ENCODE measurements at regions not wholly inside any gene's neighbourhood (a gene's known extent, or its start where the extent isn't known, plus 50 kb on each side); places are given as distances from the start of the nearest gene placed in this dataset.

DNA sequence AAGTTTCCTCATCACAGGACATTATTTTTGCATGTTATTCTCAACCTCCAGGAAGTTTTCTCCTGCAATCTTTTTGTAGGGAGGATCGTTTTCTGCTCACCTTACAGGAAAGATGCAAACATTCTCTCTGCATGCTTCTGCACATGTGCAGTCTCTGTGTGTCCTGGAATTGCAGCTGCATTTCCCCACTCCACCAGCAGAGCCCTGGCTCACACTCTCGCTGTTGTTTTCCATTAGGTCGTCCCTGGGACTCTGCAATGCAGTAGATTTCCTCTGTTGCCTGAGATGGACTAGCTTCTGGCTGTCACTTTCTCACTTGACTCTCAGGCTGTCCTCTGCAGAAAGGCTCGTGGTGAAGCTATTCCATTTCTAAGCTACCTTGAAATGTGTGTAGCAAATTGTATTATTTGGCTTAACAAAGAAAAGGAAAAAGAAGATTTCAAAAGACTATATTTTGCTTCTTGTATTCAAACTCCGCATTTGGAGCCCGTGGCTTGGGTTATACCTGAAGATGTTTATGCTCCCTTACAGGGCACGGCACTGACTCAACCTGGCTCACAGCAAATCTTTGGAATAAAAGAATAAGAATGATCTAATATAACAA, 346.7 kb downstream of the RAD51AP2 start:
- no peaks in the 10 kb centered on the region for H3K9me1 ChIP-seq (ENCODE audit: control insufficient read depth, extremely low read depth, insufficient read depth, low read length)
- H3K27ac ChIP-seq (ENCODE audit: control insufficient read depth, insufficient read depth, low read length), result no peak overlapping the region
- H3K4me1 ChIP-seq (ENCODE audit: control insufficient read depth, extremely low read depth, insufficient read depth, low read length), result no peaks in the 10 kb centered on the region
- TF ChIP-seq, protein P1, sequence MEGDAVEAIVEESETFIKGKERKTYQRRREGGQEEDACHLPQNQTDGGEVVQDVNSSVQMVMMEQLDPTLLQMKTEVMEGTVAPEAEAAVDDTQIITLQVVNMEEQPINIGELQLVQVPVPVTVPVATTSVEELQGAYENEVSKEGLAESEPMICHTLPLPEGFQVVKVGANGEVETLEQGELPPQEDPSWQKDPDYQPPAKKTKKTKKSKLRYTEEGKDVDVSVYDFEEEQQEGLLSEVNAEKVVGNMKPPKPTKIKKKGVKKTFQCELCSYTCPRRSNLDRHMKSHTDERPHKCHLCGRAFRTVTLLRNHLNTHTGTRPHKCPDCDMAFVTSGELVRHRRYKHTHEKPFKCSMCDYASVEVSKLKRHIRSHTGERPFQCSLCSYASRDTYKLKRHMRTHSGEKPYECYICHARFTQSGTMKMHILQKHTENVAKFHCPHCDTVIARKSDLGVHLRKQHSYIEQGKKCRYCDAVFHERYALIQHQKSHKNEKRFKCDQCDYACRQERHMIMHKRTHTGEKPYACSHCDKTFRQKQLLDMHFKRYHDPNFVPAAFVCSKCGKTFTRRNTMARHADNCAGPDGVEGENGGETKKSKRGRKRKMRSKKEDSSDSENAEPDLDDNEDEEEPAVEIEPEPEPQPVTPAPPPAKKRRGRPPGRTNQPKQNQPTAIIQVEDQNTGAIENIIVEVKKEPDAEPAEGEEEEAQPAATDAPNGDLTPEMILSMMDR (optimal IDR thresholded peaks at IDR 0.05 in 1 of 3, IDR thresholded peaks at IDR 0.05 in 1 of 3, conservative IDR thresholded peaks at IDR 0.05 in 1 of 3; ENCODE audit: extremely low read depth in 1 of 3, insufficient read depth in 2 of 3, low read length in 3 of 3), result peak; percentile 70 to 84 (median 83)
- no peak for TF ChIP-seq EZH2 (IDR thresholded peaks at IDR 0.05; ENCODE audit: low read length)
- H3K79me2 ChIP-seq (ENCODE audit: control insufficient read depth, insufficient read depth, low read length), result no peaks in the 10 kb centered on the region
- H3K4me3 ChIP-seq (ENCODE audit: control insufficient read depth in 2 of 3, extremely low read depth in 1 of 3, insufficient read depth in 2 of 3, low read depth in 1 of 3, low read length in 3 of 3), result no peak overlapping the region
- H3K9me3 ChIP-seq (ENCODE audit: control insufficient read depth, low read depth, low read length), result no peaks in the 10 kb centered on the region
- dilution Hi-C loops (cut with MboI; ENCODE audit: extremely low pct_ligation_motif_present, low sequenced_read_pairs), result no loop called here
- DNase-seq (ENCODE audit: low read depth, low spot score) (no peak), FAIRE-seq (peak; percentile 92)
- H4K20me1 ChIP-seq (ENCODE audit: control insufficient read depth, extremely low read depth, insufficient read depth, low read length), result no peaks in the 10 kb centered on the region
- H3K4me2 ChIP-seq (ENCODE audit: control insufficient read depth, extremely low read depth, insufficient read depth, low read depth, low read length), result no peak overlapping the region
- no peaks in the 10 kb centered on the region for H3K27me3 ChIP-seq (ENCODE audit: control insufficient read depth, extremely low read depth, insufficient read depth, low read length)
- H3K9ac ChIP-seq (ENCODE audit: control insufficient read depth, extremely low read depth, insufficient read depth, low read length), result no peak overlapping the region
- H2AFZ ChIP-seq (ENCODE audit: control insufficient read depth, low read length), result no peak overlapping the region
- no peaks in the 10 kb centered on the region for H3K36me3 ChIP-seq (ENCODE audit: control insufficient read depth in 2 of 2, extremely low read depth in 1 of 2, insufficient read depth in 2 of 2, low read length in 2 of 2)

DNA sequence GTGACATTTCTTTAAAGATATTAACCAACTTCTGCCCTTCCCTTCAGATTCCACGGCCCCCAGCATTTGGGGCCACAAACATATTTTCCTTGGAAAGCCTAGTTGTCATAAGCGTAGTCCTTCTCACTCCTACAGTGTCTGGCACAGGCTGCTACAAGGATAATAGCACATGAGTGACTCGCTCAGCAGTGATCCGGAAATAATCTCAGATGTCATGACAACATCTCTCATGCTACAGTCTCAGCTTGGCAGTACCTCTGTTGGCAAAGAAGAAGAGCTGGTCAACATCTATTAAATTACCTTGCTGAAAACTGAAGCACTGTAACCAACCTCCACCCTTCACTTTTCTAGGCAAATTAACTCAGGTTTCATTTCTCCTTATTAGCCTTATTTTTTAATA, 351.7 kb downstream of the RAD51AP2 start:
- H3K27ac ChIP-seq (ENCODE audit: control insufficient read depth, insufficient read depth, low read length), result no peak overlapping the region
- H3K4me2 ChIP-seq (ENCODE audit: control insufficient read depth, extremely low read depth, insufficient read depth, low read depth, low read length), result no peak overlapping the region
- no peaks in the 10 kb centered on the region for H3K4me1 ChIP-seq (ENCODE audit: control insufficient read depth, extremely low read depth, insufficient read depth, low read length)
- H3K27me3 ChIP-seq (ENCODE audit: control insufficient read depth, extremely low read depth, insufficient read depth, low read length), result no peaks in the 10 kb centered on the region
- H3K9me3 ChIP-seq (ENCODE audit: control insufficient read depth, low read depth, low read length), result no peaks in the 10 kb centered on the region
- no peak overlapping the region for H3K4me3 ChIP-seq (ENCODE audit: control insufficient read depth in 2 of 3, extremely low read depth in 1 of 3, insufficient read depth in 2 of 3, low read depth in 1 of 3, low read length in 3 of 3)
- no peak for TF ChIP-seq EZH2 (IDR thresholded peaks at IDR 0.05; ENCODE audit: low read length)
- TF ChIP-seq, protein P1 (optimal IDR thresholded peaks at IDR 0.05 in 1 of 3, IDR thresholded peaks at IDR 0.05 in 1 of 3, conservative IDR thresholded peaks at IDR 0.05 in 1 of 3; ENCODE audit: extremely low read depth in 1 of 3, insufficient read depth in 2 of 3, low read length in 3 of 3), result no peak
- peak; percentile 74 for FAIRE-seq
- H3K9me1 ChIP-seq (ENCODE audit: control insufficient read depth, extremely low read depth, insufficient read depth, low read length), result no peaks in the 10 kb centered on the region
- H2AFZ ChIP-seq (ENCODE audit: control insufficient read depth, low read length), result no peak overlapping the region
- dilution Hi-C loops (cut with MboI; ENCODE audit: extremely low pct_ligation_motif_present, low sequenced_read_pairs), result no loop called here
- no peaks in the 10 kb centered on the region for H3K36me3 ChIP-seq (ENCODE audit: control insufficient read depth in 2 of 2, extremely low read depth in 1 of 2, insufficient read depth in 2 of 2, low read length in 2 of 2)
- DNase-seq (ENCODE audit: low read depth, low spot score), result no peak
- no peaks in the 10 kb centered on the region for H3K79me2 ChIP-seq (ENCODE audit: control insufficient read depth, insufficient read depth, low read length)
- H4K20me1 ChIP-seq (ENCODE audit: control insufficient read depth, extremely low read depth, insufficient read depth, low read length), result no peaks in the 10 kb centered on the region
- H3K9ac ChIP-seq (ENCODE audit: control insufficient read depth, extremely low read depth, insufficient read depth, low read length), result no peak overlapping the region
